ENCODE measurements at regions not wholly inside any gene's neighbourhood (a gene's known extent, or its start where the extent isn't known, plus 50 kb on each side); places are given as distances from the start of the nearest gene placed in this dataset.

GRCh38 chr10:78283069-78283682 is 249.5 kb downstream of the RPS24 start:
- H3K27me3 Mint-ChIP-seq, result peaks cover 13% of the 10 kb centered on the region
- no peaks in the 10 kb centered on the region for H3K36me3 Mint-ChIP-seq (ENCODE audit: low read depth)
- H3K27ac Mint-ChIP-seq, result no peak overlapping the region
- no peaks in the 10 kb centered on the region for H3K9me3 Mint-ChIP-seq
- no peak for ATAC-seq (replicated peaks)
- H3K4me1 Mint-ChIP-seq, result no peaks in the 10 kb centered on the region
- H3K4me3 Mint-ChIP-seq, result no peak overlapping the region

GRCh38 chr10:78284381-78284780 is 250.7 kb downstream of the RPS24 start:
- Mint-ChIP-seq H3K27me3 (peaks cover 13% of the 10 kb centered on the region), H3K36me3 (ENCODE audit: low read depth) (no peaks in the 10 kb centered on the region), H3K4me3 (no peak overlapping the region), H3K27ac (no peak overlapping the region), H3K4me1 (no peaks in the 10 kb centered on the region), H3K9me3 (no peaks in the 10 kb centered on the region)
- ATAC-seq (replicated peaks), result no peak

GRCh38 chr10:78285226-78285625 is 251.6 kb downstream of the RPS24 start:
- Mint-ChIP-seq H3K4me3 (no peak overlapping the region), H3K27me3 (peaks cover 15% of the 10 kb centered on the region), H3K4me1 (no peaks in the 10 kb centered on the region)

DNA sequence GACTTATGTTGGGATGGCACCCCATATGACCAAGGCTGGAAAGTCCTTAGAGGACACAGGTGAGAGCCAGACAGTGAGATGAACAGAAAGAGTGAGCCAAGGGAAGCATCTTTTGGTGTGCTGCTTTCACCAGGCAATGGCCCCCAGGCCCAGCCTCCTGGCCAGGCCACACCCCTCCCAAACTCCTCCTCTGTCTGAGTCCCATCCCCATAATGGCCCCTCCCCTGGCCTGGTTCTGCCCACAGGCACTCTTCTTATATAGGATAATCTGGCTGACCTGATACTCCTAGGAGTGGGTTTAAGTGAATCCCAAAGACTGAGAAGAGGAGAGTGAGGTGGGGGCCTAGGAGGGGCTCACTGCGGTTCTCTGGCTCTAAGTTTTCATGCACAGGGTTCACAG is 252.5 kb downstream of the RPS24 start:
- Mint-ChIP-seq H3K9me3 (no peaks in the 10 kb centered on the region), H3K4me1 (no peaks in the 10 kb centered on the region), H3K27me3 (peaks cover 7% of the 10 kb centered on the region), H3K27ac (no peak overlapping the region), H3K4me3 (no peak overlapping the region), H3K36me3 (ENCODE audit: low read depth) (no peaks in the 10 kb centered on the region)
- no peak for ATAC-seq (replicated peaks)

More at GRCh38 chr10:78285226-78285625, 251.6 kb downstream of the RPS24 start:
- Mint-ChIP-seq H3K9me3 (no peaks in the 10 kb centered on the region), H3K36me3 (ENCODE audit: low read depth) (no peaks in the 10 kb centered on the region), H3K27ac (no peak overlapping the region)
- no peak for ATAC-seq (replicated peaks)

DNA sequence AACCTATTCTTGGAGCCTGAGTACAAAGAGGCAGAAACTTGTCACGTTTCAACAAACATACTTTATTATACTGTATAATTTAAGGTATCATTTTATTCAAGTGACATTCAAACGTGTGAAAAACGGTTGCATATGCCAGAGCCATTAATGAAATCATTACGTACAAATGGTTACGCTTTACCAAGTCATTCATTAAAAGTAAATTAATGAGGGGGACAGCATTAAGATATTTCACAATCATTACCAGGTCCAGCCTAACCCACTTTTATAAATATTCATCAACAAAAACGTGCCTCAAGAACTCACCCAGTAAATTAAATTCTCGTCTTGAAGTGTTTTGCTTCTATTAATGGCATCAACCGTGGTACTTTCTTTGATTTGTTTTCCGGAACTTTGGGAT is 253.0 kb downstream of the RPS24 start:
- no peaks in the 10 kb centered on the region for H3K9me3 Mint-ChIP-seq
- no peak overlapping the region for H3K4me3 Mint-ChIP-seq
- peaks cover 7% of the 10 kb centered on the region for H3K27me3 Mint-ChIP-seq
- H3K27ac Mint-ChIP-seq, result no peak overlapping the region
- no peaks in the 10 kb centered on the region for H3K36me3 Mint-ChIP-seq (ENCODE audit: low read depth)
- no peaks in the 10 kb centered on the region for H3K4me1 Mint-ChIP-seq
- no peak for ATAC-seq (replicated peaks)

- Mint-ChIP-seq H3K27me3 (peaks cover 7% of the 10 kb centered on the region), H3K36me3 (ENCODE audit: low read depth) (no peaks in the 10 kb centered on the region), H3K27ac (no peak overlapping the region), H3K4me3 (no peak overlapping the region), H3K9me3 (no peaks in the 10 kb centered on the region), H3K4me1 (no peaks in the 10 kb centered on the region)
- no peak for ATAC-seq (replicated peaks)
These were observed 254.0 kb downstream of the RPS24 start for GRCh38 chr10:78287618-78288017.

DNA sequence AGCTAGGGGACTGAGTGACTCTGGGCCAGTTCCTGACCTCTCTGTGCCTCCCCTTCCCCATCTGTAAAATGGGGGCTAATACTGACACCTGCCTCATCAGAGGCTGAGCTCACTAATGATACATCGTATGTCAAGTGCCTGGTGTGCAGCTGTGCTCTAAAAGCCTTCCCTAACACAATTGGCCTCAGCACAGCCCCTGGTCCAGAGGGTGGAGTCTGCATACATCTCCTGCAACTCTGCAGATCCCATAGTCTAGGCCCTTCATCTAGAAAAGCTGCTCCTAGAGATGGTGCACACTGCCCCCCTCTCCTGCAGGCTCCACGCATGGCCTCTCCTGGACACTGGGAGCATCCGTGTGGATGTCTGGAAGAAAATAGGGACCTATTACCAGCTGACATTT is 255.0 kb downstream of the RPS24 start:
- Mint-ChIP-seq H3K36me3 (ENCODE audit: low read depth) (no peaks in the 10 kb centered on the region), H3K9me3 (no peaks in the 10 kb centered on the region), H3K27me3 (peaks cover 3% of the 10 kb centered on the region), H3K4me3 (no peak overlapping the region), H3K4me1 (no peaks in the 10 kb centered on the region), H3K27ac (no peak overlapping the region)
- ATAC-seq (replicated peaks), result no peak

DNA sequence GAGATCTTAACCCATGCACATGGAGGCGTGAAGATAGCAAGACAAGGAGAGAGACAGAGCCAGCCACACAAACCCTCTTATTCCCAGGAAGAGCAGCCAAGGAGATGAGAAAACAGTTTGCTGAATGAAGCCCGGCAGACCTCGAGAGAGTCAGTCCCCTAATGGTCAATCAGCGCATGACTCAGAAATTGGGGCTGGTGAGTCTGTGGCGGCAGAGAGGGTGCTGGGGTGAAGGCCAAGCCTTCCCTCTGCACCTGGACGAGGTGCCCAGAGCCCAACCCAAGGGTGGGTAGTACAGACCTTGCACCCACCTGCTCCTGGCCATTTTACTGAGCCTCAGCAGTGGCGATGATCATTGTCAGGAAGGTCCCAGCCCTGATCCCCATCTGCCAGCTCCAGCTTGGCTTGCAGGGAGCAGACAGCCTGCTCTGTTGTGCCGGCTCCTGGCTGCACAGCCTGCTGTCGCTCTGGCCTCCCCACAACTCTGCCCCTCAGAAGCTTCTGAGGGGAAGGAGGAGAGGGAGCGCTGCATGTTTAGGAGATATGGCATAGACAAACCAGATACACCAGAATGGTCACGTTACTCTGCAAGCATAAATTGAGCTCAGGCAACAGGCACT is 256.6 kb downstream of the RPS24 start:
- no peak for ATAC-seq (replicated peaks)
- H3K4me3 Mint-ChIP-seq, result no peak overlapping the region

DNA sequence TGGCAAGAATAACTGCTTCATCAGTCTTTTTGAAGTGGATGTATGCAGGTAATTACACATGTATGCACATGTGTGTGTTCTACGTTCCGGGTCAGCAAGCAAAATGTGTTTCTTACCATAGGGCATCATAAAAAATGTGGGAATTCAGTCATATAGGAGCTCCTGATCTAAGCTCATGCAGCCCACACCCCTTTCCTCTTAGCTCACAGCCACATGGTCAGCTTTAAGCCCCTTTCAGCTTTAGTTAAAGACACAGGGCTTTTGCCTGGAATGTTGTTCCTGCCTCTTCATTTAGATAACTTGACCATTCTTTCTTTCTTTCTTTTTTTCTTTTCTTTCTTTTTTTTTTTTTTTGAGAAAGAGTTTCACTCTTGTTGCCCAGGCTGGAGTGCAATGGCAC is 258.1 kb downstream of the RPS24 start:
- no peak for ATAC-seq (replicated peaks)
- H3K9me3 Mint-ChIP-seq, result no peaks in the 10 kb centered on the region
- H3K4me3 Mint-ChIP-seq, result no peak overlapping the region
- H3K36me3 Mint-ChIP-seq (ENCODE audit: low read depth), result no peaks in the 10 kb centered on the region
- H3K27ac Mint-ChIP-seq, result no peak overlapping the region
- peaks cover 3% of the 10 kb centered on the region for H3K27me3 Mint-ChIP-seq
- H3K4me1 Mint-ChIP-seq, result no peaks in the 10 kb centered on the region

More for the DNA sequence above, 256.6 kb downstream of the RPS24 start:
- Mint-ChIP-seq H3K4me1 (no peaks in the 10 kb centered on the region), H3K27me3 (peaks cover 3% of the 10 kb centered on the region), H3K27ac (no peak overlapping the region), H3K9me3 (no peaks in the 10 kb centered on the region), H3K36me3 (ENCODE audit: low read depth) (no peaks in the 10 kb centered on the region)

- H3K4me1 Mint-ChIP-seq, result no peaks in the 10 kb centered on the region
- H3K27me3 Mint-ChIP-seq, result peaks cover 3% of the 10 kb centered on the region
- ATAC-seq (replicated peaks), result no peak
- no peak overlapping the region for H3K27ac Mint-ChIP-seq
- no peaks in the 10 kb centered on the region for H3K9me3 Mint-ChIP-seq
- no peaks in the 10 kb centered on the region for H3K36me3 Mint-ChIP-seq (ENCODE audit: low read depth)
- no peak overlapping the region for H3K4me3 Mint-ChIP-seq
These were observed 258.8 kb downstream of the RPS24 start for GRCh38 chr10:78292250-78292981.

DNA sequence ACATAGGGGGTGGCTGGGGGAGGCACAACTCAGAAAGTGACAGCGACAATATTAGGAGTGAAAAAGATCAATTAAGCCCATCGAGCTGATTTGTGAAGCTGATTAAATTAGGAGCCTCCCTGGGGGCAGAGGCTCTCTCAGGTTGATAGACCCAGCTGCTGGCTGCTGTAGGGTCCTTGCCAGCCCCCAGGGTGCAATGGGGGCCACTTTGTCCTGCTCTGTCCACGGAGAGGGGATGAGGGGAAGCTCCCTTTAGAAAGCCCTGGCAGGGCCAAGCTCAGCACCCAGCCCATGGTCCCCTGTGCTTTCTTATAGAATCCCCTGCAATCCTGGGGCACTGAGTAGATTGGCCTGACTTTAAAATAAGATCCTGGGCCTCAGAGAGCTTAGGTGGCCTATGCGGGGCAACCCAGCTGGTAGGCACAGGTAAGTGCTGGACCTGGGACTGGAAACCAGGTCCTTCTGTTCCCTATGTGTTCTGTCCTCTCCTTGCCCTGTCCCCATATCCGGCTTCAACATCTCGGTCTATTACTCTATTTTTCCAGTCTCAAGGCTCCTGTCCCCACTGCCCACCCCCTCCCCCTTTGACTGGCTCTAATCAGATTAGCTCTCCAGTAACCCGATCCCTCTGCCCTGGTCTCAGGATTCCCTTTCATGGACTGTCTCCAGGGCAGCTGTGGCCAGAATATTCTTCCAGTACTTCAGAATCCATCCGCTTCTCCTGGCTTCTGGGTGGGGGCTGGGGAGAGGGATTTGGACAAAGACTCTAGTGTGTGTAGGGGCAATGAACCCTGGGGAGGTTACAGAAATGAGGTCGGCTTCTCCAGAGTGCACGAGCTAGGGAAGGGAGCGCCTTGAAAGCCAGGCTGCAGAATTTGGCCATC is 259.6 kb downstream of the RPS24 start:
- no peak overlapping the region for H3K4me3 Mint-ChIP-seq
- H3K4me1 Mint-ChIP-seq, result no peaks in the 10 kb centered on the region

GRCh38 chr10:78295242-78295641 is 261.6 kb downstream of the RPS24 start:
- H3K27ac Mint-ChIP-seq, result no peak overlapping the region
- no peak overlapping the region for H3K4me3 Mint-ChIP-seq
- H3K36me3 Mint-ChIP-seq (ENCODE audit: low read depth), result no peaks in the 10 kb centered on the region
- no peaks in the 10 kb centered on the region for H3K27me3 Mint-ChIP-seq
- H3K9me3 Mint-ChIP-seq, result no peaks in the 10 kb centered on the region
- H3K4me1 Mint-ChIP-seq, result no peaks in the 10 kb centered on the region
- ATAC-seq (replicated peaks), result no peak

More for the DNA sequence above, 259.6 kb downstream of the RPS24 start:
- Mint-ChIP-seq H3K9me3 (no peaks in the 10 kb centered on the region), H3K27ac (no peak overlapping the region), H3K36me3 (ENCODE audit: low read depth) (no peaks in the 10 kb centered on the region), H3K27me3 (peaks cover 3% of the 10 kb centered on the region)
- no peak for ATAC-seq (replicated peaks)

DNA sequence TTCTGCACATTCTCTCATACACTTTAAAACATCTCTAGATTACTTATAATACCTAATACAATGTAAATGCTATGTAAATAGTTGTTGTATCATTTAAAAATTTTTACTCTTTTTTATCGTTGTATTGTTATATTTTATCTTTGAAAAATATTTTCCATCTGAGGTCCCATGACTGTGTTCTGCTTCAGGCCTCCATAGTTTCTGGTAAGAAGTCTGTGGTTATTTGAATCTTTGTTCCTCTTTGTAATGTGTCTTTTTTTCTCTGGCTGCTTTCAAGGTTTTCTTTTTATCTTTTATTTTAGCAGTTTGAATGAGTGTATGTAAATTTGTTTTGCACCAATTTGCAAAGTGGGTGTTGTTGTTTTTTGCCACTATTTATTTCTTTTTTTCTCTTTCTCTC is 263.1 kb downstream of the RPS24 start:
- ATAC-seq (replicated peaks), result no peak
- H3K4me1 Mint-ChIP-seq, result no peaks in the 10 kb centered on the region
- H3K36me3 Mint-ChIP-seq (ENCODE audit: low read depth), result no peaks in the 10 kb centered on the region
- no peaks in the 10 kb centered on the region for H3K27me3 Mint-ChIP-seq
- no peak overlapping the region for H3K27ac Mint-ChIP-seq
- H3K9me3 Mint-ChIP-seq, result peaks cover 3% of the 10 kb centered on the region
- no peak overlapping the region for H3K4me3 Mint-ChIP-seq

GRCh38 chr10:78297997-78298396 is 264.3 kb downstream of the RPS24 start:
- no peak overlapping the region for H3K4me3 Mint-ChIP-seq
- H3K9me3 Mint-ChIP-seq, result peaks cover 3% of the 10 kb centered on the region
- H3K27me3 Mint-ChIP-seq, result no peaks in the 10 kb centered on the region
- no peaks in the 10 kb centered on the region for H3K36me3 Mint-ChIP-seq (ENCODE audit: low read depth)
- H3K27ac Mint-ChIP-seq, result no peak overlapping the region
- peaks cover 8% of the 10 kb centered on the region for H3K4me1 Mint-ChIP-seq
- ATAC-seq (replicated peaks), result no peak

Data from activated T-helper 17 cell treated with anti-CD3 and anti-CD28 coated beads, Interleukin-2, amount 50 U/mL, for 72 hours (primary cell).